NCI-H226 (cell line): ENCODE measurements at regions not wholly inside any gene's neighbourhood (a gene's known extent, or its start where the extent isn't known, plus 50 kb on each side); places are given as distances from the start of the nearest gene placed in this dataset.

Source experiments
- DNase-seq: peaks from one replicate; pipeline ENCODE4 v3.0.0-alpha.2; 2015

DNA sequence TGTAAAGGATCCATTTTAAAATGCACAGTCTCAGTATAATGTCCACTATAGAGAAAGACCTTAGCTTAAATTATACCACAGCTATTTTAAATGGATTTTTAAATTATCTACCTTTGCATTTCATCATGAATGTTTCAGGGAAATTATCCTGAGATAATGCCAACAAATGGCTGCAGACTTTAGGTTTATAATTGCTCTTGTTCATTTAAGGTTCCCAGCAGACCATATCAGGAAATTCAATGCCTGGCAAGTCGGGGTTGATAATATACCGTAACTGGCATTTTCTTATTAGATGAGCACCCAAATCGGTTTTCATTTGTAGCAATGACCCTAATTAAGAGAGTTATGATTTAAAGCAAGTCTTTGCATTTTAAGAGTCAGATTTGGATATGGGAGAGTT, 227.1 kb upstream of the ARRDC4 start:
- no peak for DNase-seq

DNA sequence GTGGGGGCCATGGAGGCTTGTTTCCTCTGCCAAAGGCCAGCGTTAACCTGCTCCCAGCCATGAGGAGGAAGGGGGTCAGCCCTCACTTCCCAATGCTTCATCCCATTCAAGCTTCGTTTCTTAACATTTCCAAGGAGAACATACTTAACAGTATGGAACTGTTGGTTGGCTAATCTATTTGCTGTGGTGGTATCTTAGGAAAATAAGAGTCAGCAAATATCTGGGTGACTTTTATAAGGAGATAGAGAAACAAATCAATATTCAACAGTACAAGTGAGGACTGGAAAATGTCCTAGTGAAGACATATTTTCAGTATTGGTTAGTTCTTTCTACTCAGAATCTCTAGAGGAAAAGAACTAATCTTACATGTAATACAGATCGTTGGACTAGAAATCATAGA, 223.8 kb upstream of the ARRDC4 start:
- DNase-seq: no peak

GRCh38 chr15:97745481-97746071, 214.9 kb upstream of the ARRDC4 start:
- no peak for DNase-seq

GRCh38 chr15:97747342-97747741, 213.2 kb upstream of the ARRDC4 start:
- DNase-seq: no peak

- no peak for DNase-seq
Measured at GRCh38 chr15:97748576-97748975, 211.9 kb upstream of the ARRDC4 start.

- no peak for DNase-seq
Measured at GRCh38 chr15:97750060-97750459, 210.4 kb upstream of the ARRDC4 start.

DNA sequence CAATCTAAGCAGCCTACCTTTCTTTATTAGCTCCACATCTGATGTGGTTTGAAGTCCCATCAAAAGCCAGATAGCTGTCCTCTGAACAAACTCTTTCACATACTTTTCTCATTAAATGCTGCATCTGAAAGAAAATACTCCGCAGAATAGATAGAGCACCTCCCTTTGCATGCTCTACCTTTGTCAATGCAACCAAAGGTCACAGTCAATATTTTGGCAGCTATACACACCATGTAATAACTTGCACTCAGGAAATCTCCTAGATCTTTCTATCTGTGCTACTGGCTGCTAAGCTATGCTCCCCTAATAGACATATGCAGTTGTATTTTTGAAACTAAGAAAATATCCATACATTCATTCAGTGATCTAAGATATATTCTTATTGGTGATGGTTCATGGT, 204.8 kb upstream of the ARRDC4 start:
- DNase-seq: no peak

DNA sequence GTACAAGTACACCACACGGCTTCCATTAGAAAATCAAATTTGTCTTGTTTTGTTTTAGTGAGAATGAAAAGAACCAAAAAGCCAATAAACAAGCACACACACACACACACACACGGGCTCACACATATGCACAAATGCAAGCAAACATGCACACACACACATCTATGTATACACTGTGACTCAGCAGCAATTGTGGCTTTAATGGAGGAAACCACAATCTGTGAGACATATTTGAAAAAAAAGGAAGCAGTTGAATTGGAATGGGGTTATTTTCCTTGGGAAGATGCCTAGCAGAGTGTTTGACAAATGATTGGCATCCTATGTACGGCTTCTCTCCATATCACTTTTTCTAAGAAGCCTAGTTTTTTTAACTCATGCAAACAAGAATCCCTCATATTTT, 201.1 kb upstream of the ARRDC4 start:
- peak; percentile 52 for DNase-seq

- no peak for DNase-seq
Measured at GRCh38 chr15:97761110-97761509, 199.4 kb upstream of the ARRDC4 start.

- no peak for DNase-seq
Measured at GRCh38 chr15:97783240-97783639, 177.3 kb upstream of the ARRDC4 start.

DNA sequence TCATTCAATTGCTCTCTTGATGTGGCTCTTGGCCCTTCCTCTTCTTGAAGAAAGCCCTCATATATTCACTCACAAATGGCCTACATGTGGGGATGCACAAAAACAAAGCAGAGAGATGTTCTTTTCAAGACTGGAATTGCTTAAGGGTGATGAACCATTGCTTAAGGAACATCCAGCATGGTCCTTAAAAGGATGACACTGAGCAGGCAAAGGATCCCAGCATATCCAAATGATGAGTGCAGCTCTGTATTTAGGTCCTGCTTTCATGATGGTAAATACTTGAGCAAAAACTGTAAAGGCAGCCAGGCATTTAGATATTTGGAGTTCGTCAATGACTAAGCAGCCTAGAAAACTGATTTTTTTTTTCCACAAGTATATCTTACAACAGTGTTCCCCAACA, 173.8 kb upstream of the ARRDC4 start:
- no peak for DNase-seq

DNA sequence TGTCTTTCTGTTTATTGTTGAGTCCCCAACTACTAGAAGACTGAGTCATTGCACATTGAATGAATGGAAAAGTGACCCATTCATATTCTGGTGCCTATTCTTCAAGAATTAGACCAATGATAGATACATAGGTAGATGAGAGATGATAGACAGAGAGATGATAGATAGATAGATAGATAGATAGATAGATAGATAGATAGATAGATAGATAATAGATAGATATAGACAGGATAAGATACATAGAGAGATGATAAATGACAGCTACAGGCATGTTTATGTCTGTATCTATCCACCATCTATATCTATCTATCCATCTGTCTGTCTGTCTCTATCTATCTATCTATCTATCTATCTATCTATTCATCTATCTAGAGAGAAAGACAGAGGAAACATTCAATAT, 170.3 kb upstream of the ARRDC4 start:
- DNase-seq: no peak

- no peak for DNase-seq
Measured at GRCh38 chr15:97791824-97792792, 168.4 kb upstream of the ARRDC4 start.

- no peak for DNase-seq
Measured at GRCh38 chr15:97804950-97805349, 155.6 kb upstream of the ARRDC4 start.

DNA sequence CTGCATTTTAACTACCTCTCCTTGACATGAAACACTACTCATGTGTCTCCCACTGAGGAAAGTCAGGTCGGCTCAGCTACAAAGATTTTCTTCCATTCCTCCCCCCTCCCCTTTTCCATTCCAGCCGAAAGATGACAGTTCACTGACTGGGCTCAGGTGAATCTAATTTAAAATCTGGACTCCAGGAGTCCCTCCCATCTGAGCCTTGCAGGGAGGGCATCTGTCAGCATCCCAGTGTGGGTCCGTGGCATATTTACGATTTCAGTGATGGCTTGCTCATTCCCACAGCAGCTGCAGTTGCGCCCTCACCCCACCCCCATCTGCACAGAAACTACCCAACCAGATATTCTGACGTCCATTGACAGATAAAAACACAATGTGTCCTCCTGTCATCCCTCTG, 153.7 kb upstream of the ARRDC4 start:
- DNase-seq: no peak

DNA sequence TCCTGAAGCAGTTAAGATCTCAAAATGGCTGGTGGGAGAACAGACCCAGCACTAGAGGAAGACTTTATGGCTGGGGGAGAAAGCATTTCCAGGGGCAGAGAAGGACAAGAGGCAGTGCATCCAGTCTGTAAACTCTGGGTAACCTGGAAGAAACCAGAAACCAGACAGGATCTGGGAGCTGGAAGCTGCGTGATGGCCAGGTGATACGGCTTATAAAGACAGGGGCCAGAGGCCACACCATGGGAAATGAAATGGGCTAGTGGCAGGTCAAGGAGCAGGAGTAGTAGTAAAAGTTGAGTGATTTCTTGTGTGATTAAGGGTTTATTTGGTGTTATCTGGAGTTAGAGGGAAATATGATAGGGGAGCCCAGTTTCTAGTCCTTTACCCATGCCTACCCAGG, 144.7 kb upstream of the ARRDC4 start:
- DNase-seq: no peak

- no peak for DNase-seq
Measured at GRCh38 chr15:97817276-97817890, 143.1 kb upstream of the ARRDC4 start.

DNA sequence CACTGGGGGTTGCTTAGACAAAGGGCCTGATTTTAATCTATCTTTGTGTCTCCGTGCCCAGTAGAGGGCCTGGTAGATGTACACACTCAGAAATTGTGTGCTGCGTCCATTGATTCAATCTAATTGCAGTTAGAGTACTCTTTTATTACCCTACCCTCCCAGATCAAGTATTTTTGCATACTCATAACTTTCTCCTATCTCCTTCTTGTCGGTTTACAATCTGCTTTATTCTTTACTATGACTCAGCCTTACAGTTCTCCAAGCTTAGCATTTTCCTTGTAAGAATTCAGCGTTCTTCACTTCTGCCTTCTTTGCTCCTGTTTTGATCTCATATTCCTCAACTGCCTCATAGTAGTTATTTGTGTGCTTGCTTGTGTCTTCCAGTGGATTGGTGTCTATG, 124.5 kb upstream of the ARRDC4 start:
- DNase-seq: no peak

GRCh38 chr15:97837896-97838295, 122.6 kb upstream of the ARRDC4 start:
- DNase-seq: no peak

DNA sequence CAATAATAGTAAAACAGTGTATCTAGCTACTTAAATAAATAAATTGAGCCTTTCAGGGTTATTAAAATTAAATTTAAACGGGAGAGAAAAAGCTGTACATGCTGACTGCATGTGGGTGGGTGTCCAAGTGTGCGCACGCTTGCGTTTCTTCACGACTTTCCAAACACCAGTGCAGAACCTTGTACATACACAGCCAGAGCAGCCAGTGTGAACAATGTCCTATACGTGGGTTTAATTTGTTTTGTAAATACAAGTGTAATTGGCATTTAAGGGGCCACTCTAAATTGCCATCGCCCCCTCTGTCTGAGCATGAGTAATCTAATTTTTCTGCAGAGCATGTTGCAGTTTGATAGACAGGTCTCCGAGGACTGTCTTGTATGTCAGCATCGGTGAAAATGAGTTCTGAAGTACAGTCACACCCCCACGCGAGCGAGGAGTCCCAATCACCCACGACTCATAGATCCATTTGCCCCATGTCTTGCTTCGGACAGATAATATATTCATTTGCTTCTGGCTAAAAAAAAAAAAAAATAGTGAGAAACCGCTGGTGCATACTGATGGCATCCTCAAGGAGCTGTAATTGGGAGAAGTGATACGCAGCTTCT, 121.8 kb upstream of the ARRDC4 start:
- DNase-seq: no peak

DNA sequence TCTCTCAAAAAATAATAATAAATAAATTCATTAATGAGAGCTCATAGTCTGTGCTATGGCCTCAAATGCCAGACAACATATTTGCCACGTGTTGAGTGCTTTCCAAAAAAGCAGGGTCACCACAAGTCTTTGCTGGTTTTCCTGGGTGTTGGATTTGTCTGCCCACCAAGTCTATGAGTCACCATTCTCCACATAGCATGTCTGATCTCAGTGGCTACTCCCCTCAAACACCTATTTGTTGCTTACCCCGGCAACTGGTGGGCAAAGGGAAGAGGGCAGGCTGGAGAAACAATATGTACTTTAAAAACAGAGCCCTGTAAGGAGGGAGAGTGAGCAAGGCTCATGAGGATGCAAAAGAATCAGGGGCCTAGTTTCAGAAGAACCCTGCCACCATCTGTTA, 120.0 kb upstream of the ARRDC4 start:
- DNase-seq: peak; percentile 29

GRCh38 chr15:97841558-97841957, 118.9 kb upstream of the ARRDC4 start:
- DNase-seq: no peak

- DNase-seq: no peak
Measured at GRCh38 chr15:97849183-97849582, 111.3 kb upstream of the ARRDC4 start.

DNA sequence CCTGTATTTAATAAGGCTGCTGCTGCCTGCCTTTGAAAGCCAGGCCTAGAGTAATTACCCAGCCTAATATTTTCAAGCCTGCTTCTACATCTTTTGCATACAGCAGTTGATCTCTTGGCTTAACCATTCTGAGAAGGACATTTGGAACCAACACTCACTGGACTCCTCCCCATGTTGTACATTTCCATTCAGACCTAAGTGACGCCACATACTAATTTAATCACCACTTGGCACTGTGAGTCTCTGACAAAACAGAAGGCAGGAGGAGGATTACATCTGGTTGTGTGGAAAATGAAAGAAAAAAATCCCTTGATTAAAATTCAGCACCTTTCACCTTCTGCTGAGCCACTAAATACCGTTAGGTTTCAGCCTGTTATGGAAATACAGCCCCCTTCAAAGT, 102.2 kb upstream of the ARRDC4 start:
- DNase-seq: no peak
